Retina (tissue), 1 donor: ENCODE measurements at regions not wholly inside any gene's neighbourhood (a gene's known extent, or its start where the extent isn't known, plus 50 kb on each side); places are given as distances from the start of the nearest gene placed in this dataset.

Source experiments
- DNase-seq: peaks from one replicate; pipeline ENCODE4 v3.0.0-alpha.2; 2016

DNA sequence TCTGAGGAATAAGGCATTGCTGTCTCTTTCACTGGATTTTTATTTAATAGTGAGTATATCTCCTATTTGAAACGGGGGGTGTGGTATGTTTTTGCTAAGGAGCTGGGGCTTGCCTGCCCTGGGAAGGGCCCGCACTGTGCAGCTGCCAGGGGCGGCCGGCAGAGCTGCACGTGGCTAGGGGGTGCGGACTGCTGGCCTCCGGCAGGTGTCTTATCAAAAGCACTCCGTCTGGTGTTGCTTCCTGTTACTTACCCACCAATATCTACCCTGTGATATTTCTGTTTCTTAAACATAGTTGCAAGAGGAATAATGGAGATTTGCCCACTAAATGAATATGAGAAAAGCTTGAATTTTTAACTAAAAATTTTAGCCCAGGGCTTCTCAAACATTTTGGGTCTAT is 232.0 kb downstream of the IRX1 start:
- DNase-seq: no peak

GRCh38 chr5:3828761-3829160 is 233.1 kb downstream of the IRX1 start:
- DNase-seq: no peak

- DNase-seq: no peak
Observed at GRCh38 chr5:3833566-3833965, 237.9 kb downstream of the IRX1 start.

GRCh38 chr5:3835811-3836210 is 240.2 kb downstream of the IRX1 start:
- DNase-seq: no peak

- DNase-seq: no peak
Observed at GRCh38 chr5:3836528-3836927, 240.9 kb downstream of the IRX1 start.

GRCh38 chr5:3837506-3837905 is 241.9 kb downstream of the IRX1 start:
- no peak for DNase-seq

- no peak for DNase-seq
Observed at GRCh38 chr5:3839151-3839550, 243.5 kb downstream of the IRX1 start.

GRCh38 chr5:3842591-3842990 is 247.0 kb downstream of the IRX1 start:
- DNase-seq: no peak

DNA sequence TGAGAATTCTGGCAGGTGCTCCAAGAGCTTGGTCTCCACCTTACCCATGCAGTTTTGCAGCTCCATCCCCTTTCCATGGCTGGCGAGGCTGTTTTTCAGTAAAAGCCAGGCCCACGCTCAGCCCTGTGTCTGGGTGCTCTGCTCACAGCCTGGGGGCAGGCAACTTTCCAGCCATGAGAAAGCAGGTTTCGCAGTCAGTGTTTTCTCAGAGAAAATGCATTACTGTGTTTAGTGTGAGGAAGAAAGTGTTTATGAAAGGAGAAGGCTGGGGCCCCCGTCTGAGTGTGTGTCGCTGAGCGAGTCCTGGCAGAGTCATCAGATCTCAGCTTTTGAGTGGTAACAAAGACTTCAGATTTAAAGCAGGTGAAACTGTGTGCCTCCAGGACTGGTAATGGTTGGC is 248.1 kb downstream of the IRX1 start:
- DNase-seq: no peak

DNA sequence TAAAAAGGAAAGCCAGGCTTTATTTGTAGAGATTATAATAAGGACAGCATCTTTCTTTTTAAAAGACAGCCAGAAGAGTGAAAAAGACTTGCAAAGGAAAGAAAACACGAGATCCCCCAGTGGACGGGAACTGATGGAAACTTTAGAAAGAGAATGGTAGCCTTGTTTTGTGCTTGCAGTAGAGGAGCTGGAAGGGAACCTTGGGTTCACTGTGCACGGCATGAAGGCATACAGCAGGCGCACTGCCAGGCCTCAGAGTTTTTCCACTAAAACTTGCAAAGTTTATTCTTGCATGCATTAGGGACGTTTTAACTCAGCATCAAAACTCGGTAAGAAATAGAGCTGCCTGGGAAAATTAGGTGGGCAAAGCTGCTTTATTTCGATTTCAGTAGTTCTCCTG is 248.6 kb downstream of the IRX1 start:
- DNase-seq: no peak

GRCh38 chr5:3845230-3845629 is 249.6 kb downstream of the IRX1 start:
- DNase-seq: no peak

DNA sequence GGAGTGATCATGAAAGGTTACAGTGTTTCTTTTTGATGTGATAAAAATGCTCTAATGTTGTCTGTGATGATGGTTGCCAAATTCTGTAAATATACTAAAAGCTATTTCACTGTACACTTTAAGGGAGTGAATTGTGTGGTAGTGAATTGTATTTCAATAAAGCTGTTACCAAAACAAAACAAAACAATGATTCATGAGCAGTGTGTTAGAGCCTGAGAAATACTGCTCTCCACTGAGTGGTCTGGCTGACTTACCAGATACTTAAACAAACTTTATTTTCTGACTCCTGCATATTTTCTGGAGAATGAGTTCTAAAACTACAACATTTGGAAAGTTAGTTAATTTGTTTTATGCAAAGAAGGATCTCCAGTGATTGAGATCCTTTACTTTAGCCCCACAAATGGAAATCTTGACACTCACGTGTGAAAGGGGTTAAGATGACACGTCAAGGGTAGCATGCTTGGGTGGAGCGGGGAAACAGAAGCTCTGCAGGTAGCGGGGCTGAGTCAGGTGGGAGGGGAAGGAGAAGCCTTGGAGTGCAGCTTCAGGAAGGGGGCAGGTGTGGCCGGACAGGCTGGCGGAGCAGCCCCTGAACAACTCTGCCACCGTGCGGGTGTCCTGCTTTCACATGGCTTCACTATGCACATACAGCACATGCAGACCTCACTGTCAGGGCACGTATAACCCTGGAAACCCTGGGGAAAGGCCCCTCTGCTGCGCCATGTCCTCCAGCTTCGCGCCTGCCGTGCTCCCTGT is 256.7 kb downstream of the IRX1 start:
- no peak for DNase-seq

DNA sequence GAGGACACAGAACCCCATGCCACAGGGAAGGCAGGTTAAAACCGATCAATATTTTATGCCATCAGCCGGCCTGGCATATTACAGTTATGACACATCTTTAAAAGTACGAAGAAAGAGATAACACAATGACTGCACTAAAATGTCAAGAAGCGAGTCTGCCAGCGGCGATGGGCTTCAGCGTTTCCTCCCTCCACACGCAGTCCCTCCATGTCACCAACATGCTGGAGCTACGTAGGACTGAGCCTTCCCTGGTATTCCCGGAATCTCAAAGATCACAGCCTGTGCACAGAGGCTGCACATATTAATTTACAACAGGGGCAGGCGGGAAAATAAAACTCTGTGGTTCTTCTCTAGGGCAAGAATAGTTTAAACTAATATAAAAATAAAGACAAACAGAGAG is 257.7 kb downstream of the IRX1 start:
- DNase-seq: peak; percentile 40

- peak; percentile 84 for DNase-seq
Observed at GRCh38 chr5:3854188-3854821, 258.7 kb downstream of the IRX1 start.

GRCh38 chr5:3856036-3856435 is 260.4 kb downstream of the IRX1 start:
- no peak for DNase-seq

DNA sequence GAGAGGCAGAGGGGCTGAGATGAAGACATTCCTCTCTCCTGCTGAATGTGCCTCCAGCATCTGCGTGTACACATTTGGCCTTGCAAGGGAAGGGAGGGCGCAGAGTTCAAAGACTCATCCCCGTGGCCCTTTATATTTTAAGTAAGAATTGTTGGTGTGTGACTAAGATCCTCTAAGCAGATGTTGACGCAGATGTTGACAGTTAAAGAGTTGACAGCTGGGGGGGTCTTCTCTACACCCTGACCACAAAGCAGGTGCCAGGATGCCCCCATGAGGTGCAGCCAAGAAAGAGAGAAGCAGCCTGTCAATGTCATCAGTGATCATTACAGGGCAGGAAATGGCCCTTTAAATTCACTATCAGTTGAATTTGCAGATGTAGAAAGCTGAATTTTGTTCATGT is 262.9 kb downstream of the IRX1 start:
- no peak for DNase-seq

- no peak for DNase-seq
Observed at GRCh38 chr5:3862906-3863305, 267.3 kb downstream of the IRX1 start.

GRCh38 chr5:3875144-3875543 is 279.5 kb downstream of the IRX1 start:
- DNase-seq: no peak

- no peak for DNase-seq
Observed at GRCh38 chr5:3878267-3878666, 282.6 kb downstream of the IRX1 start.

- DNase-seq: no peak
Observed at GRCh38 chr5:3883040-3883439, 287.4 kb downstream of the IRX1 start.

DNA sequence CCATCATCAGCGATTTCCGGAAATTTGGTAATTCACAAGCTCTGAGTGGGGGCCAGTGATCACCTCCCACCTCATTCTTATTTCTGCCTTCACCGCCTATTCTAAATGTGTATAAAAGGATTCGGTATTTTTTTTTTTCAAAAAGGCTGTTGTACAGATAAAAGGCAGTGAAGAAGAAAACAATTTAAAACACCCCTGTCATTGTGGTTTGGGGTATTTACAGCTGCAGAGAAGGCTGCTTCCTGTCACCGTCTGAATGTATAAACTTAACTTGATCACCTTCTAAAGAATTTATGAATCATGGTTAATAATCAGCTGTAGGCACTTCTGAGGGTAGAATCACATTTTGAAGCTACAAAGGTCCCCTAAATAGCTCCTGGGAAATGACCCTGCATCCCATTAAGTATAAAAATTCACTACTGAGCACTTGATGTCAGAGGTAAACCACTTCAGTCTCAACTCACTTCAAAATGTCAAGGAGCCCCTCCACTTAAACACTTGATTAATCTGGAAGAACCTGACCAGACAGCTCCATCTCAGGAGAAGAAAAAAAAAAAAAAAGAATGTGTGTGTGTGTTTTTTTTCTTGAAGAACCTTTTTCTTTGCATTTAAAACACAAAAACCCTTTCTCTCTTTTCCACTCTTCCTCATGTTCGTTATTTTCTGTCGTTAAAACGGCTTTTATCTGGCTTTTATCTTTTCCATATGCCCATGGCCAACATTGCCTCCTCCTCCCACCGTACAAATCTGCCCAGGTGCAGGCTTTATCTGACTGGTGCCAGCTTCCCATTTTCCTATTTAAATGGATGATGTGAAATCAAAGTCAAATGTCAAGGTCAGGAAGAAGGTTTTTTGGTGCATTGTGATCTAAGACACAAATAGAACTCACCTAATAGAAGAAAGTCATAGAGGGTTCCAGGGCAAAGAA is 291.2 kb downstream of the IRX1 start:
- DNase-seq: no peak

- DNase-seq: no peak
Observed at GRCh38 chr5:3888310-3888709, 292.7 kb downstream of the IRX1 start.

- no peak for DNase-seq
Observed at GRCh38 chr5:3889412-3890142, 293.9 kb downstream of the IRX1 start.
